ENCODE measurements at regions not wholly inside any gene's neighbourhood (a gene's known extent, or its start where the extent isn't known, plus 50 kb on each side); places are given as distances from the start of the nearest gene placed in this dataset.

DNA sequence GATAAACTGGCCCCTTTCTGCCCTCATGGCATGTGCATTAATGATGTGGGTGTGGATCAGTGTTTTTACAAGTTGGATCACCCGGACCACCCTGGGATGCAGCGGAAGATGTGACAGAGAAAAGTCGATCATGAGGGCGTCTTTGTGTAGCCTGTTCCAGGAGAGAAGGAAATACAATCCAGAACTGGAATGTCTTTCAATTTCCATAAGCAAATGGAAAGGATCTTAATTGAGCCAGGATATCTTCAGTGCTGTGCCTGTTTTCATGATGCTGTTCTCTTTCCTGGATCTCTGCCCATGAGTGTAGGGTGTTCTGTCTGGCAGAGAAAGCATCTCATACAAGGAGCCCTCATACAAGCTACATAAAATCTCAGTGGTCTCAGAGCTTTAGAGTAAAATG lies 481.4 kb downstream of the XYLT1 start:
- TF ChIP-seq, protein P1, sequence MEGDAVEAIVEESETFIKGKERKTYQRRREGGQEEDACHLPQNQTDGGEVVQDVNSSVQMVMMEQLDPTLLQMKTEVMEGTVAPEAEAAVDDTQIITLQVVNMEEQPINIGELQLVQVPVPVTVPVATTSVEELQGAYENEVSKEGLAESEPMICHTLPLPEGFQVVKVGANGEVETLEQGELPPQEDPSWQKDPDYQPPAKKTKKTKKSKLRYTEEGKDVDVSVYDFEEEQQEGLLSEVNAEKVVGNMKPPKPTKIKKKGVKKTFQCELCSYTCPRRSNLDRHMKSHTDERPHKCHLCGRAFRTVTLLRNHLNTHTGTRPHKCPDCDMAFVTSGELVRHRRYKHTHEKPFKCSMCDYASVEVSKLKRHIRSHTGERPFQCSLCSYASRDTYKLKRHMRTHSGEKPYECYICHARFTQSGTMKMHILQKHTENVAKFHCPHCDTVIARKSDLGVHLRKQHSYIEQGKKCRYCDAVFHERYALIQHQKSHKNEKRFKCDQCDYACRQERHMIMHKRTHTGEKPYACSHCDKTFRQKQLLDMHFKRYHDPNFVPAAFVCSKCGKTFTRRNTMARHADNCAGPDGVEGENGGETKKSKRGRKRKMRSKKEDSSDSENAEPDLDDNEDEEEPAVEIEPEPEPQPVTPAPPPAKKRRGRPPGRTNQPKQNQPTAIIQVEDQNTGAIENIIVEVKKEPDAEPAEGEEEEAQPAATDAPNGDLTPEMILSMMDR (IDR thresholded peaks at IDR 0.05; ENCODE audit: insufficient read depth in 1 of 2, low read depth in 1 of 2, low read length in 1 of 2, severe bottlenecking in 1 of 2, unreplicated experiment in 1 of 2) = no peak
- DNase-seq = no peak
- Mint-ChIP-seq H3K36me3 (ENCODE audit: insufficient read depth, unreplicated experiment) (peaks cover 6% of the 10 kb centered on the region), H3K9me3 (ENCODE audit: unreplicated experiment) (no peaks in the 10 kb centered on the region), H3K4me1 (ENCODE audit: low read depth, unreplicated experiment) (no peaks in the 10 kb centered on the region), H3K27ac (ENCODE audit: unreplicated experiment) (no peak overlapping the region), H3K4me3 (ENCODE audit: unreplicated experiment) (no peak overlapping the region), H3K27me3 (ENCODE audit: insufficient read depth, unreplicated experiment) (no peaks in the 10 kb centered on the region)
- no peaks in the 10 kb centered on the region for H3K9me3 ChIP-seq
- no peaks in the 10 kb centered on the region for H3K36me3 ChIP-seq (ENCODE audit: control insufficient read depth, insufficient read depth, low read length)
- intact Hi-C loops (cut with micrococcal nuclease; ENCODE audit: unreplicated experiment) = no loop called here
- no peaks in the 10 kb centered on the region for H3K4me1 ChIP-seq
- ChIA-PET CTCF (no interaction called here), POLR2A (no interaction called here)
- BruUV-seq (replicated peaks) = no TSS peak
- no peak overlapping the region for H3K4me3 ChIP-seq (ENCODE audit: low read depth, low read length)
- H3K27me3 ChIP-seq (replicated peaks; ENCODE audit: control insufficient read depth, insufficient read depth, low read length) = no peaks in the 10 kb centered on the region

DNA sequence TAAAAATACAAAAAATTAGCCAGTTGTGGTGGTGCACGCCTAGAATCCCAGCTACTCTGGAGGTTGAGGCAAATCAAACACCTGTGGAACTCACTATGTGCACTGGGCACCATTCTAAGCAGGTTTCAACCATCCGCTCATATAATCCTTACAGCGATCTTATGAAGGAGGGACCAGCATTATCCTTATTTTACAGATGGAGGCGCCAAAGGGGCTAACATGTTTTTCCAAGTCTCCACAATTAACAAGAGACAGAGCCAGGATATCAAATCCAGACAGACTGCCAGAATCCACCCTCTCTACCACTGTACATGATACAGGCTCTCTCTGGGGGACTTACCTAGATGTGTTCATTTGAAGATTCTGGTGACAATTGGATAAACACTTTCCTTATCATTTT lies 479.0 kb downstream of the XYLT1 start:
- TF ChIP-seq, protein P1 (IDR thresholded peaks at IDR 0.05; ENCODE audit: insufficient read depth in 1 of 2, low read depth in 1 of 2, low read length in 1 of 2, severe bottlenecking in 1 of 2, unreplicated experiment in 1 of 2) = no peak
- ChIA-PET POLR2A (no interaction called here), CTCF (no interaction called here)
- no peaks in the 10 kb centered on the region for H3K9me3 ChIP-seq
- H3K27me3 Mint-ChIP-seq (ENCODE audit: insufficient read depth, unreplicated experiment) = peaks cover 7% of the 10 kb centered on the region
- no peaks in the 10 kb centered on the region for H3K9me3 Mint-ChIP-seq (ENCODE audit: unreplicated experiment)
- no peaks in the 10 kb centered on the region for H3K36me3 Mint-ChIP-seq (ENCODE audit: insufficient read depth, unreplicated experiment)
- no peak overlapping the region for H3K4me3 ChIP-seq (ENCODE audit: low read depth, low read length)
- H3K27ac Mint-ChIP-seq (ENCODE audit: unreplicated experiment) = no peak overlapping the region
- no peak overlapping the region for H3K4me3 Mint-ChIP-seq (ENCODE audit: unreplicated experiment)
- H3K36me3 ChIP-seq (ENCODE audit: control insufficient read depth, insufficient read depth, low read length) = no peaks in the 10 kb centered on the region
- no peaks in the 10 kb centered on the region for H3K27me3 ChIP-seq (replicated peaks; ENCODE audit: control insufficient read depth, insufficient read depth, low read length)
- no peaks in the 10 kb centered on the region for H3K4me1 ChIP-seq
- H3K4me1 Mint-ChIP-seq (ENCODE audit: low read depth, unreplicated experiment) = peaks cover 6% of the 10 kb centered on the region
- DNase-seq = no peak
- intact Hi-C loops (cut with micrococcal nuclease; ENCODE audit: unreplicated experiment) = no loop called here
- BruUV-seq (replicated peaks) = no TSS peak

GRCh38 chr16:16992975-16993765 lies 477.6 kb downstream of the XYLT1 start:
- Histone ChIP-seq H3K4me3 (ENCODE audit: low read depth, low read length) (no peak overlapping the region), H3K27me3 (replicated peaks; ENCODE audit: control insufficient read depth, insufficient read depth, low read length) (no peaks in the 10 kb centered on the region), H3K36me3 (ENCODE audit: control insufficient read depth, insufficient read depth, low read length) (no peaks in the 10 kb centered on the region), H3K9me3 (no peaks in the 10 kb centered on the region), H3K4me1 (no peaks in the 10 kb centered on the region)
- Mint-ChIP-seq H3K27me3 (ENCODE audit: insufficient read depth, unreplicated experiment) (peaks cover 7% of the 10 kb centered on the region), H3K36me3 (ENCODE audit: insufficient read depth, unreplicated experiment) (no peaks in the 10 kb centered on the region), H3K27ac (ENCODE audit: unreplicated experiment) (no peak overlapping the region), H3K4me1 (ENCODE audit: low read depth, unreplicated experiment) (peaks cover 6% of the 10 kb centered on the region), H3K9me3 (ENCODE audit: unreplicated experiment) (no peaks in the 10 kb centered on the region), H3K4me3 (ENCODE audit: unreplicated experiment) (no peak overlapping the region)
- BruUV-seq (replicated peaks) = no TSS peak
- POLR2A ChIA-PET = no interaction called here
- TF ChIP-seq, protein P1 (IDR thresholded peaks at IDR 0.05; ENCODE audit: insufficient read depth in 1 of 2, low read depth in 1 of 2, low read length in 1 of 2, severe bottlenecking in 1 of 2, unreplicated experiment in 1 of 2) = no peak
- intact Hi-C loops (cut with micrococcal nuclease; ENCODE audit: unreplicated experiment) = no loop called here
- no peak for DNase-seq
- CTCF ChIA-PET = no interaction called here
